Neural progenitor cell (in vitro differentiated cells): ENCODE measurements at regions not wholly inside any gene's neighbourhood (a gene's known extent, or its start where the extent isn't known, plus 50 kb on each side); places are given as distances from the start of the nearest gene placed in this dataset.

Experiments
- CTCF ChIP-seq: fragments of 200-600 bp; sonication (generic); IDR thresholded peaks from 2 replicates; pipeline ENCODE4 v1.5.1; 2017; ENCODE audit warnings: antibody characterized with exemption, mild to moderate bottlenecking
- EZH2 ChIP-seq: fragments of 200-600 bp; sonication (generic); IDR thresholded peaks from 2 replicates; pipeline ENCODE4 v1.6.1; 2017; ENCODE audit warnings: antibody characterized with exemption, mild to moderate bottlenecking, moderate library complexity

- TF ChIP-seq CTCF (no peak), EZH2 (no peak)
Observed at GRCh38 chr9:92180669-92181181, 65.5 kb upstream of the SPTLC1 start.
